SK-N-MC (cell line): ENCODE measurements at regions not wholly inside any gene's neighbourhood (a gene's known extent, or its start where the extent isn't known, plus 50 kb on each side); places are given as distances from the start of the nearest gene placed in this dataset.

Source experiments
- DNase-seq: peaks from one replicate; pipeline ENCODE4 v3.0.0-alpha.2; 2011; ENCODE audit warnings: low read depth, low spot score
- H3K27ac ChIP-seq: fragments of 200-600 bp; sonication (generic); 2 replicates; pipeline ENCODE4 v1.5.1; 2016; ENCODE audit warnings: mixed run types
- H3K36me3 ChIP-seq: fragments of 200-600 bp; sonication (generic); 2 replicates; pipeline ENCODE4 v1.6.1; 2017; ENCODE audit warnings: antibody characterized with exemption, low read length, mixed read lengths; ENCODE audit not compliant: insufficient read depth
- H3K4me3 ChIP-seq: fragments of 200-600 bp; sonication (generic); 2 replicates; pipeline ENCODE4 v1.5.1; 2016
- H3K9ac ChIP-seq: fragments of 200-600 bp; sonication (generic); 2 replicates; pipeline ENCODE4 v1.8.0; 2017; ENCODE audit warnings: mixed run types, mixed read lengths; ENCODE audit not compliant: insufficient read length
- H3K9me3 ChIP-seq: fragments of 200-600 bp; sonication (generic); 2 replicates; pipeline ENCODE4 v1.6.1; 2017; ENCODE audit warnings: low read depth, mild to moderate bottlenecking, antibody characterized with exemption, low read length, moderate library complexity, mixed read lengths
- EZH2 ChIP-seq: fragments of 200-600 bp; sonication (generic); IDR thresholded peaks from one replicate; pipeline ENCODE4 v1.6.1; 2017; ENCODE audit warnings: antibody characterized with exemption
- FOXP2 ChIP-seq: optimal IDR thresholded peaks from 2 replicates; pipeline ENCODE3; 2011; ENCODE audit warnings: mild to moderate bottlenecking, moderate library complexity; ENCODE audit not compliant: insufficient read depth; ENCODE audit errors: extremely low read length, control extremely low read depth
- POLR2AphosphoS5 ChIP-seq: IDR thresholded peaks from 2 replicates; pipeline ENCODE4 v1.6.1; 2012; ENCODE audit warnings: mild to moderate bottlenecking, low read depth, low read length, borderline replicate concordance

GRCh38 chr1:29892247-29892646 is 655.9 kb downstream of the PTPRU start:
- no peak overlapping the region for H3K27ac ChIP-seq
- H3K4me3 ChIP-seq: no peak overlapping the region
- no peaks in the 10 kb centered on the region for H3K36me3 ChIP-seq
- DNase-seq: no peak
- no peak for TF ChIP-seq FOXP2
- no peak for TF ChIP-seq POLR2AphosphoS5
- no peak for TF ChIP-seq EZH2
- no peak overlapping the region for H3K9ac ChIP-seq
- H3K9me3 ChIP-seq: no peaks in the 10 kb centered on the region

GRCh38 chr1:29890201-29890959 is 654.1 kb downstream of the PTPRU start:
- no peak overlapping the region for H3K4me3 ChIP-seq
- no peak overlapping the region for H3K9ac ChIP-seq
- no peaks in the 10 kb centered on the region for H3K9me3 ChIP-seq
- no peak for TF ChIP-seq FOXP2
- TF ChIP-seq POLR2AphosphoS5: no peak
- TF ChIP-seq EZH2: no peak
- H3K36me3 ChIP-seq: no peaks in the 10 kb centered on the region
- no peak overlapping the region for H3K27ac ChIP-seq
- DNase-seq: no peak

GRCh38 chr1:29889776-29890175 is 653.5 kb downstream of the PTPRU start:
- no peak for DNase-seq
- Histone ChIP-seq H3K9ac (no peak overlapping the region), H3K27ac (no peak overlapping the region), H3K9me3 (no peaks in the 10 kb centered on the region), H3K36me3 (no peaks in the 10 kb centered on the region), H3K4me3 (no peak overlapping the region)
- TF ChIP-seq EZH2: no peak
- TF ChIP-seq FOXP2: no peak
- TF ChIP-seq POLR2AphosphoS5: no peak

GRCh38 chr1:29884740-29885139 is 648.4 kb downstream of the PTPRU start:
- Histone ChIP-seq H3K9ac (no peak overlapping the region), H3K9me3 (no peaks in the 10 kb centered on the region), H3K27ac (no peak overlapping the region), H3K4me3 (no peak overlapping the region), H3K36me3 (no peaks in the 10 kb centered on the region)
- no peak for DNase-seq
- TF ChIP-seq POLR2AphosphoS5 (no peak), FOXP2 (no peak), EZH2 (no peak)

GRCh38 chr1:29883986-29884385 is 647.7 kb downstream of the PTPRU start:
- H3K9ac ChIP-seq: no peak overlapping the region
- TF ChIP-seq FOXP2 (no peak), EZH2 (no peak), POLR2AphosphoS5 (no peak)
- DNase-seq: no peak

GRCh38 chr1:29883411-29883832 is 647.1 kb downstream of the PTPRU start:
- Histone ChIP-seq H3K9ac (no peak overlapping the region), H3K27ac (no peak overlapping the region), H3K4me3 (no peak overlapping the region), H3K9me3 (no peaks in the 10 kb centered on the region), H3K36me3 (no peaks in the 10 kb centered on the region)
- DNase-seq: no peak
- no peak for TF ChIP-seq EZH2
- no peak for TF ChIP-seq FOXP2
- no peak for TF ChIP-seq POLR2AphosphoS5

More at GRCh38 chr1:29883986-29884385, 647.7 kb downstream of the PTPRU start:
- no peaks in the 10 kb centered on the region for H3K9me3 ChIP-seq
- H3K36me3 ChIP-seq: no peaks in the 10 kb centered on the region
- no peak overlapping the region for H3K4me3 ChIP-seq
- no peak overlapping the region for H3K27ac ChIP-seq

- H3K36me3 ChIP-seq: no peaks in the 10 kb centered on the region
- no peak overlapping the region for H3K4me3 ChIP-seq
- H3K9me3 ChIP-seq: no peaks in the 10 kb centered on the region
- DNase-seq: no peak
- no peak overlapping the region for H3K9ac ChIP-seq
- TF ChIP-seq EZH2: no peak
- TF ChIP-seq POLR2AphosphoS5: no peak
- no peak for TF ChIP-seq FOXP2
- H3K27ac ChIP-seq: no peak overlapping the region
Observed at GRCh38 chr1:29880556-29880955, 644.2 kb downstream of the PTPRU start.

GRCh38 chr1:29879217-29879616 is 642.9 kb downstream of the PTPRU start:
- no peak overlapping the region for H3K9ac ChIP-seq
- no peaks in the 10 kb centered on the region for H3K36me3 ChIP-seq
- no peak for DNase-seq
- TF ChIP-seq FOXP2 (no peak), POLR2AphosphoS5 (no peak), EZH2 (no peak)
- no peaks in the 10 kb centered on the region for H3K9me3 ChIP-seq
- H3K4me3 ChIP-seq: no peak overlapping the region
- no peak overlapping the region for H3K27ac ChIP-seq

GRCh38 chr1:29878501-29878900 is 642.2 kb downstream of the PTPRU start:
- Histone ChIP-seq H3K27ac (no peak overlapping the region), H3K36me3 (no peaks in the 10 kb centered on the region), H3K9ac (no peak overlapping the region), H3K9me3 (no peaks in the 10 kb centered on the region), H3K4me3 (no peak overlapping the region)
- TF ChIP-seq FOXP2 (no peak), POLR2AphosphoS5 (no peak), EZH2 (no peak)
- no peak for DNase-seq
